H9 (cell line): ENCODE measurements at regions not wholly inside any gene's neighbourhood (a gene's known extent, or its start where the extent isn't known, plus 50 kb on each side); places are given as distances from the start of the nearest gene placed in this dataset.

ENCODE experiments used
- DNase-seq: peaks from one replicate; pipeline ENCODE4 v3.0.0-alpha.2; 2017
- H2AFZ ChIP-seq: one replicate; pipeline ENCODE4 v1.6.1; 2013; ENCODE audit warnings: mild to moderate bottlenecking, low read length, control low read depth, moderate library complexity
- H2AK5ac ChIP-seq: 2 replicates; pipeline ENCODE4 v1.6.1; 2013; ENCODE audit warnings: low read length, control low read depth, mixed read lengths; ENCODE audit not compliant: insufficient read length
- H2BK120ac ChIP-seq: one replicate; pipeline ENCODE4 v1.6.1; 2013; ENCODE audit warnings: low read depth, mild to moderate bottlenecking, low read length, control low read depth, inconsistent platforms; ENCODE audit not compliant: poor library complexity, severe bottlenecking
- H2BK12ac ChIP-seq: 2 replicates; pipeline ENCODE4 v1.6.1; 2013; ENCODE audit warnings: low read length, control low read depth, mixed read lengths, low read depth; ENCODE audit not compliant: insufficient read length
- H2BK15ac ChIP-seq: 2 replicates; pipeline ENCODE4 v1.6.1; 2013; ENCODE audit warnings: low read depth, low read length, control low read depth
- H2BK20ac ChIP-seq: one replicate; pipeline ENCODE4 v1.6.1; 2013; ENCODE audit warnings: low read depth, mild to moderate bottlenecking, low read length, control low read depth, inconsistent platforms; ENCODE audit not compliant: poor library complexity, severe bottlenecking
- H2BK5ac ChIP-seq: 2 replicates; pipeline ENCODE4 v1.6.1; 2013; ENCODE audit warnings: low read length, control low read depth, mixed read lengths; ENCODE audit not compliant: insufficient read length
- H3K14ac ChIP-seq: 2 replicates; pipeline ENCODE4 v1.6.1; 2013; ENCODE audit warnings: low read length, control low read depth; ENCODE audit not compliant: insufficient read depth
- H3K18ac ChIP-seq: 2 replicates; pipeline ENCODE4 v1.6.1; 2013; ENCODE audit warnings: low read depth, mild to moderate bottlenecking, mixed read lengths, low read length, control low read depth; ENCODE audit not compliant: insufficient read length
- H3K23ac ChIP-seq: 2 replicates; pipeline ENCODE4 v1.6.1; 2013; ENCODE audit warnings: low read length, control low read depth, mixed read lengths, low read depth; ENCODE audit not compliant: insufficient read length
- H3K23me2 ChIP-seq: 2 replicates; pipeline ENCODE4 v1.6.1; 2013; ENCODE audit warnings: low read depth, mild to moderate bottlenecking, mixed read lengths, low read length, control low read depth; ENCODE audit not compliant: insufficient read length, poor library complexity, severe bottlenecking
- H3K27ac ChIP-seq: 2 replicates; pipeline ENCODE4 v1.5.1; 2013; ENCODE audit warnings: low read length, control low read depth, mixed read lengths, low read depth; ENCODE audit not compliant: insufficient read length
- H3K27me3 ChIP-seq: 2 replicates; pipeline ENCODE4 v1.6.1; 2013; ENCODE audit warnings: low read length, control low read depth, inconsistent platforms; ENCODE audit not compliant: insufficient read depth
- H3K4ac ChIP-seq: 2 replicates; pipeline ENCODE4 v1.6.1; 2013; ENCODE audit warnings: low read depth, mild to moderate bottlenecking, control low read depth, inconsistent platforms, low read length, moderate library complexity
- H3K4me1 ChIP-seq: 2 replicates; pipeline ENCODE4 v1.6.1; 2013; ENCODE audit warnings: low read length, control low read depth, inconsistent platforms; ENCODE audit not compliant: insufficient read depth
- H3K4me2 ChIP-seq: 2 replicates; pipeline ENCODE4 v1.6.1; 2013; ENCODE audit warnings: low read length, control low read depth, mixed read lengths; ENCODE audit not compliant: insufficient read length, insufficient read depth
- H3K56ac ChIP-seq: 2 replicates; pipeline ENCODE4 v1.6.1; 2013; ENCODE audit warnings: low read depth, mild to moderate bottlenecking, mixed read lengths, low read length, control low read depth; ENCODE audit not compliant: insufficient read length
- H3K79me1 ChIP-seq: 2 replicates; pipeline ENCODE4 v1.6.1; 2013; ENCODE audit warnings: low read depth, mild to moderate bottlenecking, moderate library complexity, low read length, control low read depth, inconsistent platforms; ENCODE audit not compliant: insufficient read depth, poor library complexity, severe bottlenecking
- H3K79me2 ChIP-seq: 2 replicates; pipeline ENCODE4 v1.6.1; 2013; ENCODE audit warnings: low read length, control low read depth, inconsistent platforms; ENCODE audit not compliant: insufficient read depth
- H3K9ac ChIP-seq: 2 replicates; pipeline ENCODE4 v1.6.1; 2013; ENCODE audit warnings: low read length, control low read depth, mixed read lengths; ENCODE audit not compliant: insufficient read length; ENCODE audit errors: extremely low read depth
- H3K9me3 ChIP-seq: one replicate; pipeline ENCODE4 v1.6.1; 2013; ENCODE audit warnings: low read depth, low read length, inconsistent platforms; ENCODE audit not compliant: control insufficient read depth
- H3T11ph ChIP-seq: one replicate; pipeline ENCODE4 v1.6.1; 2013; ENCODE audit warnings: mild to moderate bottlenecking, low read length, control low read depth, inconsistent platforms
- H4K20me1 ChIP-seq: one replicate; pipeline ENCODE4 v1.6.1; 2013; ENCODE audit not compliant: control insufficient read depth, insufficient read length, insufficient read depth
- H4K5ac ChIP-seq: 2 replicates; pipeline ENCODE4 v1.6.1; 2013; ENCODE audit warnings: low read depth, mild to moderate bottlenecking, mixed read lengths, low read length, control low read depth; ENCODE audit not compliant: insufficient read length
- H4K8ac ChIP-seq: replicated peaks from 2 replicates; pipeline ENCODE4 v1.6.1; 2013; ENCODE audit warnings: low read length, control low read depth, mixed read lengths, low read depth; ENCODE audit not compliant: insufficient read length
- H4K91ac ChIP-seq: 2 replicates; pipeline ENCODE4 v1.6.1; 2013; ENCODE audit warnings: low read depth, mild to moderate bottlenecking, moderate library complexity, mixed read lengths, low read length, control low read depth; ENCODE audit not compliant: insufficient read length
- H3K27ac Mint-ChIP-seq, 3 experiments: 2 replicates in 2 of 3; 3 replicates in 1 of 3; pipeline ENCODE4 v1.8.0; 2020 to 2021; ENCODE audit warnings: mixed read lengths in 3 of 3, mild to moderate bottlenecking in 1 of 3, moderate library complexity in 1 of 3
- H3K27me3 Mint-ChIP-seq: 2 replicates; pipeline ENCODE4 v1.8.0; 2021; ENCODE audit warnings: low read depth, mild to moderate bottlenecking, moderate library complexity, mixed read lengths
- H3K36me3 Mint-ChIP-seq, 3 experiments: 2 replicates in 2 of 3; 3 replicates in 1 of 3; pipeline ENCODE4 v1.8.0; 2020 to 2021; ENCODE audit warnings: low read depth in 3 of 3, mixed read lengths in 3 of 3; ENCODE audit not compliant: insufficient read depth in 1 of 3
- H3K4me1 Mint-ChIP-seq, 2 experiments: 2 replicates each; pipeline ENCODE4 v1.8.0; 2020; ENCODE audit warnings: mixed read lengths in 2 of 2
- H3K4me3 Mint-ChIP-seq, 2 experiments: 2 replicates in 1 of 2; 3 replicates in 1 of 2; pipeline ENCODE4 v1.8.0; 2020 to 2021; ENCODE audit warnings: mild to moderate bottlenecking in 2 of 2, mixed read lengths in 2 of 2, moderate library complexity in 1 of 2
- H3K9me3 Mint-ChIP-seq, 2 experiments: 2 replicates in 1 of 2; 3 replicates in 1 of 2; pipeline ENCODE4 v1.8.0; 2020; ENCODE audit warnings: mild to moderate bottlenecking in 2 of 2, mixed read lengths in 2 of 2, moderate library complexity in 1 of 2
- WGBS: extraction: QIAGEN DNeasy Blood & Tissue Kit; methylation state at CpG from one replicate; pipeline ENCODE4 v1.1.7; 2013; ENCODE audit warnings: missing lambda C conversion rate, low lambda C conversion rate, mixed read lengths; ENCODE audit not compliant: insufficient read length; ENCODE audit errors: extremely low coverage; 5-methylcytosine and 5-hydroxymethylcytosine counted together
- TF ChIP-seq, protein P1 (sequence below): fragments of 200-600 bp; sonication (generic); conservative IDR thresholded peaks from 3 replicates; pipeline ENCODE4 v1.8.0; 2021; ENCODE audit warnings: antibody characterized with exemption, mild to moderate bottlenecking

DNA sequence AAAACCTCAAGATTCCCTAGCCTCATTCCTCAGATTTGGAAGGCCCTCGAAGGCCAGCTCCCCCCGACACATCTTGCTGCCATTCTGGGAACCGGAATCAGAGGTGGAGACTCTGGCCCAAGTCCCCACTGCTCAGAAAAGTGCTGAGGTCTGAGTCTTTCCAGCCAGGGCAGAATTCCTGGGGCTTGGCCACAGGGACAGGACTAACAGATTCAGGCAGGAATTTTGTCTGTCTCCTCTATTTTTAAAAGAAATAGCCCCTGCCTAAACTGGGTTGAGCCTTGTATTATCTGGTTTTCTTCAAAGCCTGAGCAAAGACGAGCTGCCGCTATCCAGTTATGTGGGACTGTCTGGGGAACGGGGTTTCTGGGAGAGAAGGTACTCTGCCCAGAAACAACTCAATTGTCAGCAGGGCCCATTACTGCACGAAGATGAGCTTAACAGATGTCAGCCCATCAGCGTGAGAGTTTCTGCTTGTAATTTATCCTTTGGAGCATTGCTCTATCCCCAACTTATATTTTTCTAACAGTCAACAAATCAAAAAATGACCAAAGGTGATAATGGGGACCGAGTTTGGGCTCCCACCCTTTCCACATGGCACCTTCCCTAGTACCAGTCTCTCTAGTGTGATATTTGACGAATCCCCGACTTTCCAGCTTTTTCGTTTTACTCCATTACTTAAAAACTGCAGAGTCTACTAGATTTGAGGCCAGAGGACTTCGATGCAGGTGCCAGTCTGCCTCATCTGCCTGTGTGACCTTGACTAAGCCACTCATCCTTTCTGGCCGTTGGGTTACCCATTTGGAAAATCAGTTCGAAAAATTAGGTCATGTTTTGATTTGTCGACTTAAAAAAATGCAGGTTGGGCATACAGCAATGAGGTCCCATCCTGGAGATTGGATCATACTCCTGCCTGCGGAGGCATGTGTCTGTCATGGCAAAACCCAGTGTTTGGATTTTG lies 110.9 kb downstream of the WDR11 start:
- no peaks in the 10 kb centered on the region for H3K79me2 ChIP-seq
- no peak overlapping the region for H3K14ac ChIP-seq
- no peak overlapping the region for H3K27ac ChIP-seq
- H2BK5ac ChIP-seq = no peak overlapping the region
- no peak overlapping the region for H3K4ac ChIP-seq
- H2BK12ac ChIP-seq = no peak overlapping the region
- no peak overlapping the region for H4K5ac ChIP-seq
- H3K27me3 Mint-ChIP-seq = peaks cover 14% of the 10 kb centered on the region
- no peaks in the 10 kb centered on the region for H3K79me1 ChIP-seq
- no peaks in the 10 kb centered on the region for H3K23me2 ChIP-seq
- H3K4me1 ChIP-seq = peaks cover 2% of the 10 kb centered on the region; the same call in 1 of the 2 replicates
- peaks cover 15 to 16% of the 10 kb centered on the region in 2 experiments for H3K4me1 Mint-ChIP-seq
- no peak overlapping the region for H2BK20ac ChIP-seq
- H3K9me3 Mint-ChIP-seq = no peaks in the 10 kb centered on the region
- H3K9ac ChIP-seq = no peak overlapping the region
- H2BK15ac ChIP-seq = no peak overlapping the region
- no peaks in the 10 kb centered on the region for H3K36me3 Mint-ChIP-seq
- TF ChIP-seq, protein P1, sequence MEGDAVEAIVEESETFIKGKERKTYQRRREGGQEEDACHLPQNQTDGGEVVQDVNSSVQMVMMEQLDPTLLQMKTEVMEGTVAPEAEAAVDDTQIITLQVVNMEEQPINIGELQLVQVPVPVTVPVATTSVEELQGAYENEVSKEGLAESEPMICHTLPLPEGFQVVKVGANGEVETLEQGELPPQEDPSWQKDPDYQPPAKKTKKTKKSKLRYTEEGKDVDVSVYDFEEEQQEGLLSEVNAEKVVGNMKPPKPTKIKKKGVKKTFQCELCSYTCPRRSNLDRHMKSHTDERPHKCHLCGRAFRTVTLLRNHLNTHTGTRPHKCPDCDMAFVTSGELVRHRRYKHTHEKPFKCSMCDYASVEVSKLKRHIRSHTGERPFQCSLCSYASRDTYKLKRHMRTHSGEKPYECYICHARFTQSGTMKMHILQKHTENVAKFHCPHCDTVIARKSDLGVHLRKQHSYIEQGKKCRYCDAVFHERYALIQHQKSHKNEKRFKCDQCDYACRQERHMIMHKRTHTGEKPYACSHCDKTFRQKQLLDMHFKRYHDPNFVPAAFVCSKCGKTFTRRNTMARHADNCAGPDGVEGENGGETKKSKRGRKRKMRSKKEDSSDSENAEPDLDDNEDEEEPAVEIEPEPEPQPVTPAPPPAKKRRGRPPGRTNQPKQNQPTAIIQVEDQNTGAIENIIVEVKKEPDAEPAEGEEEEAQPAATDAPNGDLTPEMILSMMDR = no peak
- no CpG with 5 or more reads among the region's 17 CpGs for WGBS
- DNase-seq = no peak
- H4K20me1 ChIP-seq = no peaks in the 10 kb centered on the region
- no peak overlapping the region for H3T11ph ChIP-seq
- H2AFZ ChIP-seq = no peak overlapping the region
- no peak overlapping the region for H4K8ac ChIP-seq
- H3K9me3 ChIP-seq = no peaks in the 10 kb centered on the region
- no peaks in the 10 kb centered on the region for H3K27me3 ChIP-seq
- no peak overlapping the region for H3K18ac ChIP-seq
- H3K23ac ChIP-seq = no peak overlapping the region
- H3K4me3 Mint-ChIP-seq = no peak overlapping the region
- no peak overlapping the region for H4K91ac ChIP-seq
- no peak overlapping the region; a peak in 1 of 7 replicates for H3K27ac Mint-ChIP-seq
- no peak overlapping the region for H2AK5ac ChIP-seq
- H3K56ac ChIP-seq = no peak overlapping the region
- H3K4me2 ChIP-seq = no peak overlapping the region
- H2BK120ac ChIP-seq = no peak overlapping the region
